H9 (cell line): ENCODE measurements at regions not wholly inside any gene's neighbourhood (a gene's known extent, or its start where the extent isn't known, plus 50 kb on each side); places are given as distances from the start of the nearest gene placed in this dataset.

ENCODE experiments used
- DNase-seq: peaks from one replicate; pipeline ENCODE4 v3.0.0-alpha.2; 2017
- H2AFZ ChIP-seq: one replicate; pipeline ENCODE4 v1.6.1; 2013; ENCODE audit warnings: mild to moderate bottlenecking, low read length, control low read depth, moderate library complexity
- H2AK5ac ChIP-seq: 2 replicates; pipeline ENCODE4 v1.6.1; 2013; ENCODE audit warnings: low read length, control low read depth, mixed read lengths; ENCODE audit not compliant: insufficient read length
- H2BK120ac ChIP-seq: one replicate; pipeline ENCODE4 v1.6.1; 2013; ENCODE audit warnings: low read depth, mild to moderate bottlenecking, low read length, control low read depth, inconsistent platforms; ENCODE audit not compliant: poor library complexity, severe bottlenecking
- H2BK12ac ChIP-seq: 2 replicates; pipeline ENCODE4 v1.6.1; 2013; ENCODE audit warnings: low read length, control low read depth, mixed read lengths, low read depth; ENCODE audit not compliant: insufficient read length
- H2BK15ac ChIP-seq: 2 replicates; pipeline ENCODE4 v1.6.1; 2013; ENCODE audit warnings: low read depth, low read length, control low read depth
- H2BK20ac ChIP-seq: one replicate; pipeline ENCODE4 v1.6.1; 2013; ENCODE audit warnings: low read depth, mild to moderate bottlenecking, low read length, control low read depth, inconsistent platforms; ENCODE audit not compliant: poor library complexity, severe bottlenecking
- H2BK5ac ChIP-seq: 2 replicates; pipeline ENCODE4 v1.6.1; 2013; ENCODE audit warnings: low read length, control low read depth, mixed read lengths; ENCODE audit not compliant: insufficient read length
- H3K14ac ChIP-seq: 2 replicates; pipeline ENCODE4 v1.6.1; 2013; ENCODE audit warnings: low read length, control low read depth; ENCODE audit not compliant: insufficient read depth
- H3K18ac ChIP-seq: 2 replicates; pipeline ENCODE4 v1.6.1; 2013; ENCODE audit warnings: low read depth, mild to moderate bottlenecking, mixed read lengths, low read length, control low read depth; ENCODE audit not compliant: insufficient read length
- H3K23ac ChIP-seq: 2 replicates; pipeline ENCODE4 v1.6.1; 2013; ENCODE audit warnings: low read length, control low read depth, mixed read lengths, low read depth; ENCODE audit not compliant: insufficient read length
- H3K23me2 ChIP-seq: 2 replicates; pipeline ENCODE4 v1.6.1; 2013; ENCODE audit warnings: low read depth, mild to moderate bottlenecking, mixed read lengths, low read length, control low read depth; ENCODE audit not compliant: insufficient read length, poor library complexity, severe bottlenecking
- H3K27ac ChIP-seq: 2 replicates; pipeline ENCODE4 v1.5.1; 2013; ENCODE audit warnings: low read length, control low read depth, mixed read lengths, low read depth; ENCODE audit not compliant: insufficient read length
- H3K27me3 ChIP-seq: 2 replicates; pipeline ENCODE4 v1.6.1; 2013; ENCODE audit warnings: low read length, control low read depth, inconsistent platforms; ENCODE audit not compliant: insufficient read depth
- H3K4ac ChIP-seq: 2 replicates; pipeline ENCODE4 v1.6.1; 2013; ENCODE audit warnings: low read depth, mild to moderate bottlenecking, control low read depth, inconsistent platforms, low read length, moderate library complexity
- H3K4me1 ChIP-seq: 2 replicates; pipeline ENCODE4 v1.6.1; 2013; ENCODE audit warnings: low read length, control low read depth, inconsistent platforms; ENCODE audit not compliant: insufficient read depth
- H3K4me2 ChIP-seq: 2 replicates; pipeline ENCODE4 v1.6.1; 2013; ENCODE audit warnings: low read length, control low read depth, mixed read lengths; ENCODE audit not compliant: insufficient read length, insufficient read depth
- H3K56ac ChIP-seq: 2 replicates; pipeline ENCODE4 v1.6.1; 2013; ENCODE audit warnings: low read depth, mild to moderate bottlenecking, mixed read lengths, low read length, control low read depth; ENCODE audit not compliant: insufficient read length
- H3K79me1 ChIP-seq: 2 replicates; pipeline ENCODE4 v1.6.1; 2013; ENCODE audit warnings: low read depth, mild to moderate bottlenecking, moderate library complexity, low read length, control low read depth, inconsistent platforms; ENCODE audit not compliant: insufficient read depth, poor library complexity, severe bottlenecking
- H3K79me2 ChIP-seq: 2 replicates; pipeline ENCODE4 v1.6.1; 2013; ENCODE audit warnings: low read length, control low read depth, inconsistent platforms; ENCODE audit not compliant: insufficient read depth
- H3K9ac ChIP-seq: 2 replicates; pipeline ENCODE4 v1.6.1; 2013; ENCODE audit warnings: low read length, control low read depth, mixed read lengths; ENCODE audit not compliant: insufficient read length; ENCODE audit errors: extremely low read depth
- H3K9me3 ChIP-seq: one replicate; pipeline ENCODE4 v1.6.1; 2013; ENCODE audit warnings: low read depth, low read length, inconsistent platforms; ENCODE audit not compliant: control insufficient read depth
- H3T11ph ChIP-seq: one replicate; pipeline ENCODE4 v1.6.1; 2013; ENCODE audit warnings: mild to moderate bottlenecking, low read length, control low read depth, inconsistent platforms
- H4K20me1 ChIP-seq: one replicate; pipeline ENCODE4 v1.6.1; 2013; ENCODE audit not compliant: control insufficient read depth, insufficient read length, insufficient read depth
- H4K5ac ChIP-seq: 2 replicates; pipeline ENCODE4 v1.6.1; 2013; ENCODE audit warnings: low read depth, mild to moderate bottlenecking, mixed read lengths, low read length, control low read depth; ENCODE audit not compliant: insufficient read length
- H4K8ac ChIP-seq: replicated peaks from 2 replicates; pipeline ENCODE4 v1.6.1; 2013; ENCODE audit warnings: low read length, control low read depth, mixed read lengths, low read depth; ENCODE audit not compliant: insufficient read length
- H4K91ac ChIP-seq: 2 replicates; pipeline ENCODE4 v1.6.1; 2013; ENCODE audit warnings: low read depth, mild to moderate bottlenecking, moderate library complexity, mixed read lengths, low read length, control low read depth; ENCODE audit not compliant: insufficient read length
- H3K27ac Mint-ChIP-seq, 3 experiments: 2 replicates in 2 of 3; 3 replicates in 1 of 3; pipeline ENCODE4 v1.8.0; 2020 to 2021; ENCODE audit warnings: mixed read lengths in 3 of 3, mild to moderate bottlenecking in 1 of 3, moderate library complexity in 1 of 3
- H3K27me3 Mint-ChIP-seq: 2 replicates; pipeline ENCODE4 v1.8.0; 2021; ENCODE audit warnings: low read depth, mild to moderate bottlenecking, moderate library complexity, mixed read lengths
- H3K36me3 Mint-ChIP-seq, 3 experiments: 2 replicates in 2 of 3; 3 replicates in 1 of 3; pipeline ENCODE4 v1.8.0; 2020 to 2021; ENCODE audit warnings: low read depth in 3 of 3, mixed read lengths in 3 of 3; ENCODE audit not compliant: insufficient read depth in 1 of 3
- H3K4me1 Mint-ChIP-seq, 2 experiments: 2 replicates each; pipeline ENCODE4 v1.8.0; 2020; ENCODE audit warnings: mixed read lengths in 2 of 2
- H3K4me3 Mint-ChIP-seq, 2 experiments: 2 replicates in 1 of 2; 3 replicates in 1 of 2; pipeline ENCODE4 v1.8.0; 2020 to 2021; ENCODE audit warnings: mild to moderate bottlenecking in 2 of 2, mixed read lengths in 2 of 2, moderate library complexity in 1 of 2
- H3K9me3 Mint-ChIP-seq, 2 experiments: 2 replicates in 1 of 2; 3 replicates in 1 of 2; pipeline ENCODE4 v1.8.0; 2020; ENCODE audit warnings: mild to moderate bottlenecking in 2 of 2, mixed read lengths in 2 of 2, moderate library complexity in 1 of 2
- CTCF ChIP-seq: fragments of 200-600 bp; sonication (generic); conservative IDR thresholded peaks from 3 replicates; pipeline ENCODE4 v1.8.0; 2021; ENCODE audit warnings: antibody characterized with exemption, mild to moderate bottlenecking
- WGBS: extraction: QIAGEN DNeasy Blood & Tissue Kit; methylation state at CpG from one replicate; pipeline ENCODE4 v1.1.7; 2013; ENCODE audit warnings: missing lambda C conversion rate, low lambda C conversion rate, mixed read lengths; ENCODE audit not compliant: insufficient read length; ENCODE audit errors: extremely low coverage; 5-methylcytosine and 5-hydroxymethylcytosine counted together

DNA sequence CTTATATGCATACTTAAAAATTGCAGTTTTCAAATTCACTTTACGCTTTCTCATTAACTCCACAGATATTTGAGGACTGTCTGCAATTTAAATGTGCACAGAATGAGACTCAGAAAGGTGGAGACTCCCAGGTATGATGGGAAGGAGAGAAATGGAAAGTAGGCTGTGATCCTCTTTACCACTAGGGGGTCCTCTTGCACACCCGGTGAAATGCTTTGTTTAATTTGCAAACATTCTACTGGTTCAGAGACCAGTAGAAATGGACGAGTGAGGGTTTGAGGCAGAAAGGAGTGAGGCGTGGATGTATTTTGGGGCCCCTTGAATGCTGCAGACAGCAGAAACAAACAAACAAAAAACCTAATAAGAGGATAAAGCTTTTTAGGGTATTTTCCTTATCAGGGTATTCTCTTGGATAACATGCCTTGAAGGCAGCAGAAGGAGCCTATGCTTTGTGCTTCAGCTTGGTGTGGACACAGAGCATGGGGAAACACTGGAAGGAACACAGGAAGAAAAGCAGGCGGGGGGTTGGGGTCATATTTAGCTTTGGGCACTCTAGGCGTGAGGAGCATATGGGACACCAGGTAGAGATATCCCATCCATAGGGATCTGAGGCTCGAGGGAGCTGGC is 410.1 kb downstream of the DMRT2 start:
- peak; percentile 68 for TF ChIP-seq CTCF
- Histone ChIP-seq H4K8ac (no peak overlapping the region), H3K14ac (no peak overlapping the region), H4K91ac (no peak overlapping the region), H3K9ac (no peak overlapping the region), H2AFZ (no peak overlapping the region), H3K23ac (no peak overlapping the region), H3K27ac (no peak overlapping the region), H4K5ac (no peak overlapping the region), H3K4me2 (no peak overlapping the region), H2BK120ac (no peak overlapping the region), H3K4ac (no peak overlapping the region), H2BK5ac (no peak overlapping the region), H3T11ph (no peak overlapping the region), H3K9me3 (no peaks in the 10 kb centered on the region), H2AK5ac (no peak overlapping the region), H3K79me2 (no peaks in the 10 kb centered on the region), H3K79me1 (no peaks in the 10 kb centered on the region), H3K56ac (no peak overlapping the region), H2BK12ac (no peak overlapping the region), H4K20me1 (no peaks in the 10 kb centered on the region), H2BK15ac (no peak overlapping the region), H3K23me2 (no peaks in the 10 kb centered on the region), H3K27me3 (no peaks in the 10 kb centered on the region), H3K4me1 (no peaks in the 10 kb centered on the region), H3K18ac (no peak overlapping the region), H2BK20ac (no peak overlapping the region)
- WGBS, result no CpG with 5 or more reads among the region's 7 CpGs
- Mint-ChIP-seq H3K4me1 (no peaks in the 10 kb centered on the region; a peak in 1 of 4 replicates), H3K36me3 (no peaks in the 10 kb centered on the region; a peak in 1 of 7 replicates), H3K4me3 (no peak overlapping the region), H3K9me3 (peaks cover 0 to 38% of the 10 kb centered on the region in 2 experiments; a peak in 2 of 5 replicates), H3K27ac (no peak overlapping the region), H3K27me3 (peaks cover 5% of the 10 kb centered on the region)
- no peak for DNase-seq
